GM19240 (cell line): ENCODE measurements at regions not wholly inside any gene's neighbourhood (a gene's known extent, or its start where the extent isn't known, plus 50 kb on each side); places are given as distances from the start of the nearest gene placed in this dataset.
"Not testable (repeated sequence)": the region's sequence is repeated elsewhere in the genome, so short reads cannot be mapped to it uniquely, and the experiment has no call there.

Source experiments
- DNase-seq: peaks from one replicate; pipeline ENCODE4 v3.0.0; 2011; ENCODE audit warnings: low spot score; ENCODE audit not compliant: insufficient read length

- DNase-seq: not testable (repeated sequence)
Observed at GRCh38 chr1:148277865-148278279, 125.8 kb upstream of the NBPF11 start.

DNA sequence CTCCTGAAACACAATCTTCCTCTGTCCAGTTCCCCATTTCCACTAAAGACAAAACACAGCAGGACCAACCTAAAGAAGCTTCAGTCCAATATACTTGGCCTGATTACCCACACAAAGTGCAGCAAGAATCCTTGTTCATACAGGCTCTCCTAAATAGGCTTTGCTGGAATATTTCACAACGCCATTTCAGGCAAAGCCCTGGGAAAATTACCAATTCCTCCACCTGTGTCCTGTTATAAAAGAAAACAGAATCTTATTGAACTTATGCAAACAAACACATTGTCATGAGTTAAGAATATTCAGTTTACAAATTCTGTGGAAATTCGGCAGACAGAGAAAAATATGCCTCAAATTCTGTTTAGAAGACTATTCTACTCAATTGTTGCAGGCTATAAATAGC, 115.0 kb upstream of the NBPF11 start:
- DNase-seq: not testable (repeated sequence)

GRCh38 chr1:148264374-148265276, 112.5 kb upstream of the NBPF11 start:
- DNase-seq: no peak

DNA sequence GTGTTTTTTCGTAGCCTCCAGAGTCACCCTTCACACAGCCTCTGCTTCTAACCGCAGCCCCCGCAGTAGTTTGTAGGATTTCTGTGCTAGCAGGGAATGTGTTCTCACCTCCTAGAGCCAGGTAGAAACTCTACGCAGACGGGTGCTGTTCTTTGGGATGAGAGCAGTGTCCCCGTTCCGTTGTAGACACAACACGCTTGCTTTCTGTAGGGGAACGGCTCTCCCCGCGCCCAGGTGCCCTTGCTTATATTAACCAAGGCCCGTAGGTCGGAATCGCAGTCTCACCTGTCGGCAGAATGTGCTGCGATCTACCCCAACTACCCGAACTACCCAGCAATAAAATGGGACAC, 111.8 kb upstream of the NBPF11 start:
- no peak for DNase-seq

GRCh38 chr1:148263128-148263905, 111.2 kb upstream of the NBPF11 start:
- peak; percentile 37 for DNase-seq

- not testable (repeated sequence) for DNase-seq
Observed at GRCh38 chr1:148261684-148262083, 109.6 kb upstream of the NBPF11 start.

GRCh38 chr1:148257886-148258285, 105.8 kb upstream of the NBPF11 start:
- DNase-seq: not testable (repeated sequence)

- DNase-seq: not testable (repeated sequence)
Observed at GRCh38 chr1:148254611-148255429, 102.7 kb upstream of the NBPF11 start.

- not testable (repeated sequence) for DNase-seq
Observed at GRCh38 chr1:148253808-148254207, 101.7 kb upstream of the NBPF11 start.

DNA sequence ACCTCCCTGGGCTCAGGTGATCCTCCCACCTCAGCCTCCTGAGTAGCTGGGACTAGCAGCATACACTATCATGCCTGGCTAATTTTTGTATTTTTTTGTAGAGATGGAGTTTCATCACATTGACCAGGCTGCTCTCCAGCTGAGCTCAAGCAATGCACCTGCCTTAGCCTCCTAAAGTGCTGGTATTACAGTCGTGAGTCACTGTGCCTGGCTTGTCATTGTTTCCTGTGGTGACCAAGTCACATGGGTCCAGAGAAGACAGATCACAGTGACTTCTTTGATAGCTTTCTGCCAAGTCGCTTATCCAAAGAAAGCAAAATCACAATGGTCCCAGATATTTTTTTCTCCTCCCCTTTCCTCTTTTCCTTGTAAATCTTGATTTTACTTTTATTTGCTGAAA, 96.7 kb upstream of the NBPF11 start:
- not testable (repeated sequence) for DNase-seq

- DNase-seq: not testable (repeated sequence)
Observed at GRCh38 chr1:148246258-148246861, 94.3 kb upstream of the NBPF11 start.

GRCh38 chr1:148245843-148246242, 93.8 kb upstream of the NBPF11 start:
- not testable (repeated sequence) for DNase-seq

DNA sequence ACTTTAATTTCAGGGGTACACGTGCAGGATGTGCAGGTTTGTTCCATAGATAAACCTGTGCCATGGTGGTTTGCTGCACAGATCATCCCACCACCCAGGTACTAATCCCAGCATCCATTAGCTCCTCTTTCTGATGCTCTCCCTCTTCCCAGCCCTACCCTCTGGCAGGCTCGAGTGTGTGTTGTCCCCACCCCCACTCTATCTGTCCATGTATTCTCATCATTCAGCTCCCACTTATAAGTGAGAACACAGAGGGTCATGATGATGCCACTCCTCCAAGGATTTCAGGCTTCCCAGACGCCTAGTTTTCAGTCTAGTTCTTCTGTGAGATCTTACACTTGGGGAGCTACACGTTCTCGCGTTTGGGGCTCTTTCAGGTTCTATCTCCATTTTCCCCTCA, 93.4 kb upstream of the NBPF11 start:
- not testable (repeated sequence) for DNase-seq

DNA sequence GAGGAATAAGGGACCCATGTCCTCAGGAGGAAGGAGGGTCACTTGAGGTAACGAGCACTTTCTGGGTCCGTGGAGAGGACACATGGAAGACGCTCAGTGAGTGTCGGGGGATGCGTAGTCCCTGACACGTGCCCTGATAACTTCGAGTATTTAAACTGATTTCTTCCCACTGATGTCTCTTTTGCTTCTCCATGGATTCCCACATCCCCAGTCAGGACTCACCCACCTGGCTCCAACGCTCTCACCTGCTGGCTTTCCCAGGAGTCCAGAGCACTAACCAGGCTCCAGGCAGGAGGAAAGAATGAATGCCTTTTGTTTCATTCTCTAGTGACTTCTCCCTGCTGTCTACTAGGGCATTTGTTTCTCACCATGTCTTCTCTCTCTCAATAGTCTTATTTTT, 81.2 kb upstream of the NBPF11 start:
- not testable (repeated sequence) for DNase-seq

DNA sequence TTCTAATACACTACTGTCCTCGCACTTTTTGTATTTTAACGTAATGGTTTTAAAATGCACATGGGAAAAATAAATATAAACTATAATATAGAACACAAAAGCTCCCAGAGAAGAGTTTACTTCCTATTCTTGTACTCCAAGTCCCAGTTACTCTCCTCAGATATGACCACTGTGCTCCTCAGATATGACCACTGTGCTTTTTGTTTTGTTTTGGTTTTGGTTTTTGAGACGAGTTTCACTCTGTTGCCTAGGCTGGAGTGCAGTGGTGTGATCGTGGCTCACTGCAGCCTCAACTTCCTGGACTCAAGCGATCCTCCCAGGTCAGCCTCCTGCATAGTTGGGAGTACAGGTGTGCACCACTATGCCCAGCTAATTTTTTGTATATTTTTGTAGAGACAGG, 76.8 kb upstream of the NBPF11 start:
- not testable (repeated sequence) for DNase-seq

DNA sequence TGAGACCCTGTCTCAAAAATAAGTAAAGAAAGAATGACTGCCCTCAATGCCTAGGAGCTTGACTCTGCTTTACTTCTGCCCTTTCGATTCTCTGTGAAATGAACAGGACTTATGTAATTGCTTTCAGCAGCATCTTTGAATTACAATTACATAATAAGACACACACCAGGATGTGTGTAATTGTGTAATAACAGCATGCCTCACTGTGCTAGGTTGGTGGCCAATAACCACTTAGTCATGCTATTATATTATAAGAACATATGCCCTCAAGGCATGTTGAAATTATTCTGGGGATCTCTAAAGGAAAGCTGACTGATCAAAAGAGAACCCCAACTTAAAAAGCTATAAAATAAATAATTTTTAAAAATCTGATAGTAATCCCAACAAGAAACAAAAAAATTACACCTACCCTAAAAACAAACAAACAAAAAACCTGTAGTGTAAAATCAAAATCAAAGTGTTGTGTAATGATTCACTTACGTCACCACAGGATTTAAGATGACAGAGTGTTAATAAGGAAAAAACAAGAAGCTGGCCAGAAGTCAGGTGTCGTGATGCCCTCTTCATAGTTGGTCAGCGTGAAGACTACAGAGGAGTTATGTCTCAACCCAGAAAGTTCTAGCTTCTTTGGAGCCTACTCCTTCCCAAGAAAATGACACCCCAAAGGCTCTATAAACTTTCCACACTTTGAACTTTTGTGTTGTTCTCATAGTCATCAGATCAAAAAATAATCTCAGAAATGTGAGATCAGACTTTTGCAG, 70.5 kb upstream of the NBPF11 start:
- DNase-seq: not testable (repeated sequence)

DNA sequence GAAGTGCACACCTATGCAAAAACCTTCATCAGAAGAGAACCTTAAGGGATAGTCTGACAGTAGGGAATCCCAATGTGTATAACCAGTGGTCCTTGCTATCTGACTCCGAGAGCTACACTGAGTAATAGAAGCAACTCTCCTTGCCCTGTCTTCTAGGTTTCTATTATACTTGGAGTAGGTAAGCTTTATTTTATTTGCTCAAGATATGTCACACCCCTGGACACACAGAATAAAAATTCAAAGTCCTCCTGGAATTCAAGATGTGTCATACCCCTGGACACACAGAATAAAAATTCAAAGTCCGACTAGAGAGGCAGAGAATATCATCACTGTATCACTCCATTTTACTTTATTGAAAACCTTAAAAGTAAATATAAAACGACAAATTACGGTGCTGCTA, 69.5 kb upstream of the NBPF11 start:
- DNase-seq: not testable (repeated sequence)

- DNase-seq: not testable (repeated sequence)
Observed at GRCh38 chr1:148219229-148219628, 67.1 kb upstream of the NBPF11 start.

DNA sequence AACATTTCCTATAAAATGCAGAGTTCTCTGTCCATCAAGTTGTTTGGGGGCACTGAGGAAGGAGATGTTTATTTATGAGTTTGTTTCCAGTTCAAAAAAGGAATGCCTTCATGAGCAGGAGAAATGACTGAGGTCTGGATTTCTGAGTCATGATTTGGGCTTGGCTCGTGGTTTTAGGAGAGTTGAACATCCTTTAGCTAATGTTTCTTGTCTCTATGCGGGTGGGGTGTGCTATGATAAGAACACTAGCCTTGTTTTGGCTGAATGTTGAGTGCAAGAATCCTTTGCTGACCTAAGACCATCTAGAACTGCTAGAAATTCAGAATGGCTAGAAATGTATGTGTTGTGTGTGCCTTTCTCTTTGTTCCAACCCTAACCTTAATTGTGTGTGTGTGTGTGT, 59.1 kb upstream of the NBPF11 start:
- not testable (repeated sequence) for DNase-seq

- not testable (repeated sequence) for DNase-seq
Observed at GRCh38 chr1:148210624-148211023, 58.5 kb upstream of the NBPF11 start.
